NCI-H510A treated with DMSO at 0.1 percent for 48 hours (cell line): ENCODE measurements at regions not wholly inside any gene's neighbourhood (a gene's known extent, or its start where the extent isn't known, plus 50 kb on each side); places are given as distances from the start of the nearest gene placed in this dataset.

Experiments used
- DNase-seq: peaks from one replicate; lab custom pipeline; 2025; lab: John Stamatoyannopoulos, UW

DNA sequence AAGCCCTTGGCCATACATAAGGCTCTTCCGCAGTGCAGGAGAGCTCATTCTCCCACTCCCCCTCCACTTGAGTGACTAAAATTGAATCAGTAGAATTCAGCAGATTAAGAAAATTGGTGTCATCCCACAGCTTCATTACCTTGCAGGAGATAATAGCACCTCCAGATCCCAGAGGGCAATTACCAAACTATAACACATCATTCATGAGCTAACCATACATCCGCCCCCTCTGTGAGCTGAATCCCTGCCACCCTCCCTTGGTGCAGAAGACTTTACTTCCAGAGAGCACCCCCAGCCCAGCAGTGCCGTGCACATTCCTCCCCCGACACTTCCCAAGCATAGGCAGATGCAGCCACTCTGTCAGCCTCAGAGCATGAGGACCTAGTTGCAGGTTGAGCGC is 496.5 kb upstream of the B3GAT1 start:
- no peak for DNase-seq

DNA sequence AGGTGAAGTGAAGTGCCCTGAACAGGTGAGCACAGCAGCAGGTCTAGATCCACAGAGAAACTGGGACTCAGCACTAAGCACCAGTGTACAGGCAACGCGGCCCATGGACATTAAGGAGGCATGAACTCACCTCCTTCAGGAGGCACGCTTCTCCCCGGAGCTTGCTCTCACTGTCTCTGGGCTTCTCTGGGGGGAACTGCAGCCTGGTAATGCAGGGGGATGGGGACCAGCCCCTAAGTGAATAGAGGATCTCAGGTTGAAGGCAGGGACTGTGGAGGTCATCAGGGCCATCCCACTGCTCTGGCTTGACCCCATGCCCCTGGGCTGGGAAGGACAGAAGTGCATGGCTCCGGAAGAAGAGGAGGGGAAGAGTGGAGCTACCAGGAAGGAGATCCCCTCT is 495.6 kb upstream of the B3GAT1 start:
- no peak for DNase-seq

DNA sequence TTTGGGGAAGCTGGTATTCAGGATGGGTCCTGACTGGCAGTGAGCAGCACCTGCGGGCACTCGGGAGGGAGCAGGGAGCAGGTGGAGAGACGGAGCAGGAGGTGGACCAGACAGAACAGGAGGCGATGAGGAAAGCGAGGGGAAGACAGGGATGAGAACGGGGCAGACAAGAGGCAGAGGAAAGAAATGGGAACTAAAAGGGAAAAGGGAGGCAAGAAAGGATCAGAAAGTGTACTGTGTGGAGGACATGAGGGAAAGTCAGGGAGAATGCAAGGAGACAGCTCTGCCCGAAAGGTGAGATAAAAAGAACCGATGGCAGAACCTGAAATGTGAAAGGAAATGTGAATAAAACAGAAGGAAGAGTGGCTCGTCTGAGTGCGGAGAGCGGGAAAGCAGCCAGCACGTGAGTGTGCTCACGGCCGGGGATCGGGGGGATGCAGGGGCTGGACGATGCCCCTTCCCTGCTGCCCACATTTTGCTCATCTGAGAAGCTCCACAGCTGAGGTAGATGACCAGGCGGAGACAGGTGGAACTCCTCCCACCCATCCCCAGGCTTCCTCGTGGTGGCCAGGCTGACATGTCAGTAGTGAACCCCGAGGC is 494.4 kb upstream of the B3GAT1 start:
- DNase-seq: no peak

DNA sequence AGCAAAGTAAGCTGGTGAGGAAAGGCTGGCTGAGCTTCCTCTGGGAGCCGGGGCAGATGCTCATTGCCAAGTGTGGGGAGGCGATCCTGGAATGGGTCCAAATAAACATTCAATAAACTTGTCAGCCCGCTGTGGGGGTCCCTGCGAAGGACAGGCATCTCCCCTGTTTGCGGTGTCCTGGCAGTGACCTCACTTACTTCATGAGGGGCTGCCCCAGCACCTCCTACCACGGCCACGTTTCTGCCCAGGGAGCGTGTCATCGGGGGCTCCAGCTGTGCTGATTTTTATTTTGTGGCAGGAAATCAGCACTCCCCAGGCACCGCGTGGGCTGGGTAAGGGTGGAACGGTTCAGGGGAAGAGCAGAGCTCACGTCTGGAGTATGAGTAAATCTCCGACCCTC is 493.9 kb upstream of the B3GAT1 start:
- DNase-seq: no peak

DNA sequence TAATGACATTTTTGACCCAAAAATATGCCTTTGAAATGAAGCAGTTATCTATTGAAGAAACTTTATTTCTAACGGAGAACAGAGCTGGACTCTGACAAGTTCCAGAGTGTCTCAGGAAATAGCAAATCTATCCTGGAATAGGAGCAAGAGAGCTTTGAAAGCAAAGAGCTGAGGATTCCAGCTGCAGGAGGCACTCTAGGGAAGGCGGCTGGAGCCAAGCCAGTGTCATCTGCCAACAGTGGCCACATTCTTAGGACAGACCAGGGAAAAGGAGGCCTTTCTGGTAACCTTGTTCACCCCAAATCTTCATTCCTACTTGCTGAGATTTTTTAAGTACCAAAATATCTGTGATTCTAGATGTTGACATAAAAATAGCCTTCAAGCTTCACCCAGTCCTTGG is 493.5 kb upstream of the B3GAT1 start:
- no peak for DNase-seq

DNA sequence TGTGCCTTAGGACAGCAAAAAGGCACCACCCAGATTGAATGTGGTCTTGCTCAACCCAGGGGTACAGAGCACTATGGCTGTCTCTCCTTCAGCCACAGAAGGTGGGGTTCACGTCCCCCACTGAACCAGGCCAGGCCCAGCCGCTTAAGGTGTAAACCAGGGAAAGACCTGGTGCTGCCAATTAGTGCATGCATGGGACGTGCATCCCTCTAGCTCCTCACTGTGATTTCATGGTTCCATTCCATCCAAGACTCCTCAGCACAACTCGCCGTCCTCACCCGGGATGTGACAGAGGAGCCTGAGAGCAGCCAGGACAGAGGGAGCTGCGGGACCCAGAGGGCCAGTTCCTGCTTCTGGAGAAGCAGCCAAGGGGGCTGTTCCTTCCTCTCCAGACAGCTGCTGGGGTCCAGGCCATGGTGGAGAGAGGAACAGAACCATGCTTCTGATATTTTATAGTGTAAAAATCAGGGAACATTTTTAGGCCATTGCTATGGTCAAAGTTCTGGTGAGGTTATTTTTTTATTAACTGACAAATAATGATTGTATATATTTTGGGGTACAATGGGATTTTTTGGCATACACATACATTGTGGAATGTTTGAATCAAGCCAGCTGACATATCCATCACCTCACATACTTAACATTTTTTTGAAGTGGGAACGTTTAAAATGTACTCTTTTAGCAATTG is 492.2 kb upstream of the B3GAT1 start:
- DNase-seq: no peak

DNA sequence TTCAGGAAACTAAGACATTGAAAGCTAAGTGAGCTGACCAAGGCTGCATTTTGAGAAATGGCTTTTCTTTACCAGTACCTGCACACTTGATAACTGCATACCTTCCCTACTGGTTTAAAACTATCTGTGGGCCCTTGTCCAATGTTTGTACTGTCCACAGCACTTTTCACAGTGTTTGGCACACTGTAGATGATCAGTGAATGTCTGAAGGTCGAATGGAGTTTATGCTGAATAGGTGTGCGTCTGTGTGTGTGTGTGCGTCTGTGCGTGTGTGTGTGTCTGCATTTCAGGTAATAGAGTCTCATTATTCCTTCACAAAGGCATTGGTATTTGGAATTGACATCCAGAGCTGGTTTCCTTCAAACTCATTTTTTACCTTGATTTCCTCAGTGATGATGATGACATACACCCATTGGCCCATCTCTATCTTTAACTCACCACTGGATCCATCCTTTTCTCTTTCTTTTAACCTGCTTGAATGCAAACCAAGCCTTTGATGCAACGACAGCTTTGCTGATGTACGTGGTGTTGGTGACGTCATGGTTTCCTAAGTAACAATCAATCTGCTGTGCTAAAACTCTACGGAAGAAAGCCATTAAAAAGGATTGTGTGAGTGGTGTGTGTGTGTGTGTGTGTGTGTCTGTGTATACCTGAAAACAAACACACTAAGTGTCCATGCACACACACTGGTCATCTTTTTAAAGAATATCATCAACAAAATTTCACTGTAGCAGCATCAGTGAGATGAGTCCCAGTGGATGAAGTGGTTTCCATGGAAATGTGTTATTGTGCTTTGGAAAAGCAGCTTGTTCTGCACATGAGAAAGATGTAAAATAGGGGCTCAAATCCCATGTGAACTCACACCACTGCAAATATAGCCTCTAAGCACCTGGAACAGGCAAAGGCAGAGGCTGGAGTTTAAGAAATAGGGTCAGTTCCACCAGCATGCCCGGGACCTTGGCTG is 490.2 kb upstream of the B3GAT1 start:
- no peak for DNase-seq

DNA sequence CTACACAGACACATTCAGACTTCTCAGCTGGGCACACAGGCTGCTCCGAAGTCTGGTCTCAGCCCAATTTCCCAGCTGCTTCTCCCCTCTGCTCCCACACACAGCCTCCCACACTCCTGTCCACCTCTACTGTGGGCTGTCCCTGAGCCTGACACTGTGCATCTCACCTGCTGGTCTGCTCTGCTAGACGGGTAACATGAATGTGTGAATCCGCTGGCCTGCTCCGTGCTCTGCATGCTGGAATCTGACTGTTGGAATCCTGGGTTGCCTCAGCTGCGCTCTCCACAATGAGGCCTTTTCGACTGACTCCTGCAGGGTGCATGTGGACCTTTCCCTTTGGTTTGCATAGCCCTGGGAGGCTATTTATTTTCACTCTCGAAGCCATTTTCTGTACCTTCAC is 489.5 kb upstream of the B3GAT1 start:
- DNase-seq: no peak

DNA sequence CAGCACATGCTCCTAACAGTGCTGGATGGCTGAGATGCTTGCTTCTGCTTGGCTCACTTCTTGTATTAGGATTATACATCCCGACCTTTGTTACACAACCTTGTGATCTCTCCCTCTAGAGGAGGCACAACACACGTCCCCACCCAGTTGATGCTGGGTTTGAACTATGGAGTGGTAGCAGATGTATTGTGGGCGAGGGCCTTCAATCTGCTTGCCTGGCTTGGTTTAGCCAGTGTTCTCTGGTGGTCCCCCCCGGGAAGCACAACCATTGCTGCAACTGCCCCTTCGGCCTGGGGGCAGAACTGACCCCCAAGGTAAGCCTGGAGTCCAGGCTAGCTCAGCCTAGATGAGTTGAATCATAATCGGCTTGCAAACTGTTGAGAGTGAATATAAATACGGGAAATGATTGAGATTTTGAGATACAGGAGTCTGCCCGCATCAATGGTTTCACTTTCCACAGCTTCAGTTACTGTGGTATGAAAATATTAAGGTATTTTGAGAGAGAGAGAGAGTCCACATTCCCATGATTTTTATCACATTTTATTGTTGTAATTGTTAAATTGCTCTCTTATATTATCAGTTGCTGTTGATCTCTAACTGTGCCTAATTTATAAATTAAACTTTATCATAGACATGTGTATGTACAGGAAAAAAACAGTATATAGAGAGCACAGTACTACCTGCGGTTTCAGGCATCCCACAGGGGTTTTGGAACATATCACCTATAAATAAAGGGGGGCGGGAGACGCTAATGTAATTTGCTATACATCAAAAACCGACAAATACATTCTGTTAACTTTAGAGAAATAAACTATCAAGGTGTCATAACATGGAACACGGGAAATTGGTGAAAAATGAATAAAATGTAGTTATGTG is 482.0 kb upstream of the B3GAT1 start:
- DNase-seq: no peak

DNA sequence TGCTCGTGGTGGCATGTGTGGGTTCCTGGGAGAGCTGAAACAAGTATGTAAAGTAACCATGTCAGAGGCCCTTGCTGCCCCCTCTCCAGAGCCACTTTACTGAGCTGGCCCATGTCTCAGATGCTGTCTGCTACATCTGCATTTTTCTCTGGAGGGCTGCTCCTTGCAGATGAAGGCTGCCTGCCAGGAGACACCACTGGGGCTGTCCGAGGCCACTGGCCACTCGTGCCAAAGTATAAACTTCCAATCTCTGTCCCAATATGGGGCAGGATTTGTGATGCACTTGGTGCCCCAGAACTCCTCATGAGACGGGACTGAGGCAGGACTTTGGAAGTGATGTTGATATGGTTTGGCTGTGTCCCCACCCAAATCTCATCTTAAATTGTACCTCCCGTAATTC is 478.4 kb upstream of the B3GAT1 start:
- no peak for DNase-seq

DNA sequence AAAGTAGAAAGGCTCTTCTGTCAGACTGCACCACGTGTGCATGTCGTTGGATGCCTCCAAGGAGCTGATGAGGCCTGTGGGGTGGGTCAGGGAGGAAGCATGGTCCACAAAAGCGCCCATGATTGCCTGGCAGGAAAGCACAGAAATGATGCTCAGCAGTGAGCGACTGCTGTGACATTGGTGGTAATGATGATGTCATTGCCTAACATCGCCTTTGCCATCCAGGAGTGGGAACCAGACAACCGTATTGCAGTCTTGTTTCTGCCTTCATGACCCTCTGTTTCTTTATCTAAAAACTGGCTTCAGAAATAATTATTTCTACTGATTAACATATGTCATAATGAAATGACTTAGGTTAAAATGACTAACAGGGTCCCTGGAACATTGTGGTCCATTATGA is 477.8 kb upstream of the B3GAT1 start:
- no peak for DNase-seq

DNA sequence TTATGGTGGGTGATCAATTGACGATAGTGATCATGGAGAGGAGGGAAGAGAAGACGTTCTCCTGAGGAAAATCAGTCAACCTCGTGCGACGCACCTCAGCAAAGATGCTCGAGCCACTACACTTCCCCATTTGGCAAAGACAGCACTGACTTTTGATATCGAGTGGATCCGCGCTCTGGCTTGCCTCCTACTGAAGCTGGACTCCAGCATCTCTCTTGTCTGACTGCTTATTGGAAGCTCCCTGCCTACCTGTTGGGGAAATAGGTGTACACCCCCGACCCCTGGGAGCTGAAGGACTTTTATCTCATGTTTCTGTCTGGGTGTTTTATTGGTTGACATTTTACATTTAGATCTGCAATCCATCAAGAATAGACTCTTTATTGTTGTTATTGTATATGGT is 476.8 kb upstream of the B3GAT1 start:
- no peak for DNase-seq

DNA sequence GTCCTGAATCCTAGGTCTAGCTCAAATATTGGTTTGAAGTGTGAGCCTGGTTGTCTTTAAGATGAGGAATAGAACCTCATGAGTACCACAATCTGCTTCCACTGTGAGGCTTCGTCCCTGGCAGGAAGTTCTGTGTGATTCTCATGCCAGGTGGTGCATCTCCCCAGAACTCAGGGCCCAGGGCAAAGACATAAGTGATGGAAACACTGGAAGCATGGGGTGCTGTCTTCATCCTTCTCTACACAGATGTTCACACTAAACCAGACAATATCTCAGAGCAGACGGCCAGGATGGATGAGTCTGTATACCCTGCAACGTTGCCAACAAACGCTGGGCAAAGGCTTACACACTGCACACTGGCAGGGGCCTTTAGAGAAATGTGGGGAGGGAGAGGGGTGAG is 475.9 kb upstream of the B3GAT1 start:
- no peak for DNase-seq

DNA sequence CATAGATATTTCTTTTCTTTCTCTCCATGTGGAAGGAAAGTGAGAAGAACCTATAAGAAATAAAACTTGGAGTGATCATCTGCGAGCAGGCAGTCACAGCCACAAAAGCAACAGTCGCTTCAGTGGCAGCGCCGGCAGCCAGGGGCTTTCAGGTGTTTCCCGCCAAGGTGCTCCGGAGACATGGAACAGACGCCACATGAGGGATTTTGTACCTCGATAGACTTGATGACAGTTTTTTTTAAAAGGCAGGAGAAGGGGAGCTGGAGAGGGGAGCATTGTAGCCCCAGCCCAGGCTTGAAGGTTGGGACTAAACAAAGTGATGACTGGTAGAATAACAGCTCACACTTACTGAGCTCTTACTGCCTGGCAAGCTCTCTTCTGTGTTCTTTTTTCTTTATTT is 471.4 kb upstream of the B3GAT1 start:
- DNase-seq: no peak

DNA sequence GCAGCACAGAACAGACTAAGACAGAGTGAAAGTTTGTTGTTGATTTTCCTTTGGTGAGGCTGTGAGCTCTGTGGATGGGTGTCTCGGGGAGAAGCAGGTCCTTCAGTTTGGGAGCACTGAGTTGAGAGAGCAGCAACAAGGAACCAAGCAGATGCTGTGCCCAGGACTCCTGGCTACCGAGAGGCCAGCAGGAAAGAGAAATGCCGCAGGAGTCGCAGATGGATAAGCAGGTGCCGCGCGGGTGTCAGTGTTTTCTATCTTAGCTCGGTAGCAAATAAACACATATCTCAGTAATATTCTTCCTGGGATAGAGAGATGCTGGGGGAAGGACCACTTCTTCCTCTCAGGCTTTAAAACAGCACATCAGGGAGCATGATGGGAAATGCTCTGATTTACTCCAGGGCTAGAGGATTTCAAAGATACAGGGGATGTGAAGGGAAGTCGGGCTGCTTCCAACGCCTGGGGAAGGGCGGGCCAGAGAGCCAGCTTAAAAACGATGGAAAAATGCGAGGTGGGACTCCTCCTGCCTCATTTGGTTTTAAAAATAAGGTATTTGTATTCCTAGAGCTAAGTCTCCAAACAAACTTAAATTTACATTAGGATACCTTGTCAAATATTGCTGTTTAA is 470.7 kb upstream of the B3GAT1 start:
- DNase-seq: no peak

DNA sequence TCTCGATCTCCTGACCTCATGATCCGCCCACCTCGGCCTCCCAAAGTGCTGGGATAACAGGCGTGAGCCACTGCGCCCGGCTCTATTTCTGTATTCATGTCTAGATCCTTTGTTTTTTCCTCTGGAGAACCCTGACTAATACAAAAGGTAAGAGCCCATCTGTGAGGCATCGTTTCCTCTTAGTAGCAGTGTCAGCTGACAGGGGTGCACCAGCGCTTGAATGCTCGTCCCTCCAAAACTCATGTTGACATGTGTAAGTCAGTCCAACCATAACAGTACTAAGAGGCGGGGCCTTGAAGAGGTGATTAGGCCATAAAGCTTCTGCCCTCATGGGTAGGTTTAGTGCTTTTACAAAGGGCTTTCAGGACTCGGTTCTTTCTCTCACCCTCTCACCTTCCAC is 470.1 kb upstream of the B3GAT1 start:
- DNase-seq: peak; percentile 37

DNA sequence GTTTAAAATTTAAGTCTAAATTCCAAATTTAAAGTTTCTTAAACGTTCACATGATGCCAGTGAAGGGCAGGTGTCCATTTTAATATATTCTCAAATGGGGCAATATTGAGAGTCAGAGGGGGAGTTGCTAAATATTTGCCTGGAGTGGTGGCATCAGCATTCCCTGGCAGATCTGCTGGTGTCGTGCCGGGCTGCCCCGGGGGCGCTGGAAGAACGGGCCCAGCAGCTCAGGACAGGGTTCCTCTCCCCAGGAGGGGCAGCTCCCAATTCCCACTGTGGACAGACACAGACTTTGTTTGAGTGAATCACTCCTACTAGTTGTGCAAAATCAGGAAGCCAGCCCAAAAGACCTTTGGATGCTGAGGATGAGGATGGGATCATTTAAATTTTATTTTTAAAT is 468.7 kb upstream of the B3GAT1 start:
- no peak for DNase-seq

DNA sequence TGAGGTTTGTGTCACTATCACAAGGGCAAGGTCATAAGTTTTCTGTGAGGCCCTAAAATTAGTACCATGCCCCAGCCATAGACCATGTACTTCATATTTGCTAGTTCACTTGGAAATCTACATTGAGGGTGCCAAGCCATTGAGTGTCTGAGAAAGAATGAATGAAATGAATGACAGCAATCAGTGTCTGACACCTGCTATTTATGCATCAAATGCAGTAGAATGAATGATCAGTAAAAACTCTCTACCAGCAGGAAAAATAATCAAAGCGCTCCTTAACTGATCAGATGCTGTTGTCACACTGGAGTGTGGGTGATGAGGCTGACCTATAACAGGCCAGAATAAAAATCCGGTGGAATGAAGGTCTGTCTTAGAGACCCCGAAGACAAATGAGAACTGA is 467.9 kb upstream of the B3GAT1 start:
- DNase-seq: no peak

DNA sequence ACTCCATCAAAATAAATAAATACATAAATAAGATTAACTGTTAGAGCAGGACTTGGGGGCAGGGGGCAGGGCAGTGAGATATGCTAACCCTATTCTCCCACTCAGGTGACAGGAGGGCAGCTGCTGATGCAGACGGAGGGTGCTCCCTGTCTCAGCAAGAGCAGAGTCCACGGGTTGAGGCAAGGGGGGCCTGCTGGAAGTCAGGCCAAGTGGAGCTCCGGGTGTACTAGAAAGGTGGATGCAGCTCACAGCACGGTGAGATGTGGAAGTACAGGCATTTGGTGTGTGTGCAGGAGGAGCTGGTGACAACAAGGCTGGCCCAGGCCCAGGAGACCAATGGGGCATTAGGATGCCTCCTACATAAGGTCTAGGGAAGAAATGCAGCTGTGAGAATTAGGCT is 467.3 kb upstream of the B3GAT1 start:
- DNase-seq: no peak

DNA sequence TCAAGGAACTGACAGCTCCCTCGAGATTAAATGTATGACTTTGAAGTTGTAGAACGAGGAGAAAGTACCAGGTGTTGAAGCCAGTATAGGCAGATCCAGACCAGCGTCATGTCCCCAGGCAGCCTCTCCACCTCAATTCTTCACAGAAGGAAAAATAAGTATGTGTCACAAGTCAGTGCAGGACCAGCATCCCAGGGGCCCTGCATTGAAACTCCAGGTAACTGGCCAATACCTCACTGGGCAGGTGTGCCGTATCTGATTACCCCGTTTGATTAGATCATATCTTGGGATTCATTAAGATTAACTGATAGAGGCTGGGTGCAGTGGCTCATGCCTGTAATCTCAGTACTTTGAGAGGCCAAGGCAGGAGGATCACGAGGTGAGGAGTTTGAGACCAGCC is 466.7 kb upstream of the B3GAT1 start:
- DNase-seq: no peak

DNA sequence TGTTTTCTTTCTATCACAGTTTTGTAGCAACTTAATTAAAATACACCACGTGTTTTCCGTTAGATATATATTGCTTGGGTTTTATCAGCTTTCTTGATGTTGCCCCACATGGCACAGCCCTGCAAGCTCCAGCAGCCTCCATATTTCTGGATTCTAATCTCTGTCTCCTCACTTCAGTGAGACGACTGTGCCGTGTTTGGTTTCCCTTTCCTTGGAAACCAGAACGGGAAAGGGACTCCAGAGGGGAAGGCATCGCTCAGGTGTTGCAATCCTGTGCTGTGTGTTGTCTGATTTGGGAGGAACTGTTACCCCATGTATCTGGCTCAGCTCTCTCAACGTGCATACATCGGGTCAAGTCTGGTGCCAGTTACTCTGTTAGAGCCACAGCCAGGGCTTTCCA is 464.2 kb upstream of the B3GAT1 start:
- no peak for DNase-seq
